ENCODE measurements at regions not wholly inside any gene's neighbourhood (a gene's known extent, or its start where the extent isn't known, plus 50 kb on each side); places are given as distances from the start of the nearest gene placed in this dataset.

DNA sequence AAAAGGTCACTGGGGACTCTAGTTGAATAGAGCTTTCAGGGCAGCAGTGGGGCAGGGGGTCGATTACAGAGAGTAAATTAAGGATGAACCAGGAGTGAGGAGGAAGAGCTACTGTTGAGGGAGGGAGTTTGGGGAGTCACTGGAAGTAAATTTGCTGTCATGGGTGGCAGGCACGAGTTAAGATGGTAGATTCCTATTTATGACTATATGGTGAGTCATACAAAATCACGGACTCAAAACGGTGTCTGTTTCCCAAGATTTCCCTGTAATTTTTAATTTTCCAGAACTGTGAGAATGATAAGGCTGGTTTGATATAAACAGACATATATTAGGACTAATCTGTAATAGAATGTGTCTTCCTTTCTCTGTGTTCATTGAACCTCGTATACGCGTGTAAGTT is 287.6 kb upstream of the GOT2 start:
- TF ChIP-seq POLR2A (IDR thresholded peaks at IDR 0.05; ENCODE audit: low read depth): no peak
- TF ChIP-seq POLR2AphosphoS5 (IDR thresholded peaks at IDR 0.05): no peak
- TF ChIP-seq, protein P1, sequence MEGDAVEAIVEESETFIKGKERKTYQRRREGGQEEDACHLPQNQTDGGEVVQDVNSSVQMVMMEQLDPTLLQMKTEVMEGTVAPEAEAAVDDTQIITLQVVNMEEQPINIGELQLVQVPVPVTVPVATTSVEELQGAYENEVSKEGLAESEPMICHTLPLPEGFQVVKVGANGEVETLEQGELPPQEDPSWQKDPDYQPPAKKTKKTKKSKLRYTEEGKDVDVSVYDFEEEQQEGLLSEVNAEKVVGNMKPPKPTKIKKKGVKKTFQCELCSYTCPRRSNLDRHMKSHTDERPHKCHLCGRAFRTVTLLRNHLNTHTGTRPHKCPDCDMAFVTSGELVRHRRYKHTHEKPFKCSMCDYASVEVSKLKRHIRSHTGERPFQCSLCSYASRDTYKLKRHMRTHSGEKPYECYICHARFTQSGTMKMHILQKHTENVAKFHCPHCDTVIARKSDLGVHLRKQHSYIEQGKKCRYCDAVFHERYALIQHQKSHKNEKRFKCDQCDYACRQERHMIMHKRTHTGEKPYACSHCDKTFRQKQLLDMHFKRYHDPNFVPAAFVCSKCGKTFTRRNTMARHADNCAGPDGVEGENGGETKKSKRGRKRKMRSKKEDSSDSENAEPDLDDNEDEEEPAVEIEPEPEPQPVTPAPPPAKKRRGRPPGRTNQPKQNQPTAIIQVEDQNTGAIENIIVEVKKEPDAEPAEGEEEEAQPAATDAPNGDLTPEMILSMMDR (IDR thresholded peaks at IDR 0.05): no peak
